ENCODE measurements at regions not wholly inside any gene's neighbourhood (a gene's known extent, or its start where the extent isn't known, plus 50 kb on each side); places are given as distances from the start of the nearest gene placed in this dataset.
"Not testable (repeated sequence)": the region's sequence is repeated elsewhere in the genome, so short reads cannot be mapped to it uniquely, and the experiment has no call there.

- no peak for DNase-seq
These were observed 54.0 kb upstream of the AKIRIN2 start for GRCh38 chr6:87755708-87756671.

GRCh38 chr6:87754828-87755227 is 52.8 kb upstream of the AKIRIN2 start:
- no peak for DNase-seq

GRCh38 chr6:87753131-87753685 is 51.2 kb upstream of the AKIRIN2 start:
- no peak for DNase-seq

- DNase-seq: not testable (repeated sequence)
These were observed 50.5 kb upstream of the AKIRIN2 start for GRCh38 chr6:87752503-87752902.

Data from NCI-H82 (cell line).